ENCODE measurements at regions not wholly inside any gene's neighbourhood (a gene's known extent, or its start where the extent isn't known, plus 50 kb on each side); places are given as distances from the start of the nearest gene placed in this dataset.
A peak's percentile ranks its signal among the peaks of the same experiment; 100 is the strongest.

DNA sequence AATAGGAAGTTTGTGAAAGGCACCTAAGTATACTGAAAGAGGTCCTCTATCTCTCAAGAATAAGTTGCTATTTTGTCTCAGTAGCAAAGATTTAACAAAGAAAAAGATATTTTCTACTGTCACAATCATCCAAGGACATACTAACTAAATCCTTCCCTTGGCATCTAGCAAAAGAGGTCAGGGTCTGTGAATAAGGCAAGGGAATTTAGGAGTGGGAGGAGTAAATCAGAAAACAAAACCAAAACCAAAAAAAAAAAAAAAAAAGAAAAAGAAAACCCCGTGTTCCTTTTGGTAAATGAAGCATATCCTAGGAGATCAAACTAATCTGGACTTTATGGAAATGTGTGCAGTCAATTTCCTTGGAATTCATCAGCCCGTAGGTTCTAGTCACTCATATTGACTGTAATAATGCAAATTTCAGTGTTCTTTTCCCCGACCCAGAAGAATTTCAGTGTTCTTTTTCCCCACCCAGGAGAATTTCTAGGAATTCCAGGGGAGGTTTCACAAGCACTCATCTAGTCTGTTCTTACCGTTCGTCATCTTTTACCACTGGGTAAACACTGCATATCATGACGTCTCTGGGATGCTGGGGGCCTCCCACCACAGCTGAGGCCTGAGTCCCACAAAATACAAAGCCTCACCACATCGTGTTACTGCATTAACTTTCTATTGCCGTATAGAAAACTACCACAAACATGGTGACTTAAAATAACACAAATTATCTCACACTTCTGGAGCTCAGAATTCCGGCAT lies 113.8 kb upstream of the CCDC54 start:
- Histone ChIP-seq H3K9ac (ENCODE audit: low read depth, low read length, poor library complexity, severe bottlenecking) (no peak overlapping the region), H3K4me1 (ENCODE audit: insufficient read depth, low read length, poor library complexity, severe bottlenecking) (no peaks in the 10 kb centered on the region), H3K9me2 (replicated peaks; ENCODE audit: low read depth, low read length) (no peaks in the 10 kb centered on the region), H3K4me2 (ENCODE audit: low read depth, low read length, poor library complexity, severe bottlenecking) (no peak overlapping the region), H3K9me3 (ENCODE audit: insufficient read depth, low read depth, low read length) (no peaks in the 10 kb centered on the region), H2AFZ (ENCODE audit: low read length) (no peak overlapping the region), H3F3A (ENCODE audit: low read depth) (no peaks in the 10 kb centered on the region), H3K36me3 (ENCODE audit: insufficient read depth, low read length) (no peaks in the 10 kb centered on the region), H3K4me3 (ENCODE audit: low read length, poor library complexity, severe bottlenecking) (no peak overlapping the region), H4K20me1 (ENCODE audit: insufficient read depth, low read length, poor library complexity, severe bottlenecking) (no peaks in the 10 kb centered on the region), H3K79me2 (ENCODE audit: insufficient read depth, low read length) (no peaks in the 10 kb centered on the region), H3K27me3 (ENCODE audit: insufficient read depth, low read length, poor library complexity, severe bottlenecking) (no peaks in the 10 kb centered on the region)
- TF ChIP-seq, protein P1, sequence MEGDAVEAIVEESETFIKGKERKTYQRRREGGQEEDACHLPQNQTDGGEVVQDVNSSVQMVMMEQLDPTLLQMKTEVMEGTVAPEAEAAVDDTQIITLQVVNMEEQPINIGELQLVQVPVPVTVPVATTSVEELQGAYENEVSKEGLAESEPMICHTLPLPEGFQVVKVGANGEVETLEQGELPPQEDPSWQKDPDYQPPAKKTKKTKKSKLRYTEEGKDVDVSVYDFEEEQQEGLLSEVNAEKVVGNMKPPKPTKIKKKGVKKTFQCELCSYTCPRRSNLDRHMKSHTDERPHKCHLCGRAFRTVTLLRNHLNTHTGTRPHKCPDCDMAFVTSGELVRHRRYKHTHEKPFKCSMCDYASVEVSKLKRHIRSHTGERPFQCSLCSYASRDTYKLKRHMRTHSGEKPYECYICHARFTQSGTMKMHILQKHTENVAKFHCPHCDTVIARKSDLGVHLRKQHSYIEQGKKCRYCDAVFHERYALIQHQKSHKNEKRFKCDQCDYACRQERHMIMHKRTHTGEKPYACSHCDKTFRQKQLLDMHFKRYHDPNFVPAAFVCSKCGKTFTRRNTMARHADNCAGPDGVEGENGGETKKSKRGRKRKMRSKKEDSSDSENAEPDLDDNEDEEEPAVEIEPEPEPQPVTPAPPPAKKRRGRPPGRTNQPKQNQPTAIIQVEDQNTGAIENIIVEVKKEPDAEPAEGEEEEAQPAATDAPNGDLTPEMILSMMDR (conservative IDR thresholded peaks at IDR 0.05; ENCODE audit: low read length), result no peak
- TF ChIP-seq EZH2phosphoT487 (IDR thresholded peaks at IDR 0.05; ENCODE audit: borderline replicate concordance), result no peak

DNA sequence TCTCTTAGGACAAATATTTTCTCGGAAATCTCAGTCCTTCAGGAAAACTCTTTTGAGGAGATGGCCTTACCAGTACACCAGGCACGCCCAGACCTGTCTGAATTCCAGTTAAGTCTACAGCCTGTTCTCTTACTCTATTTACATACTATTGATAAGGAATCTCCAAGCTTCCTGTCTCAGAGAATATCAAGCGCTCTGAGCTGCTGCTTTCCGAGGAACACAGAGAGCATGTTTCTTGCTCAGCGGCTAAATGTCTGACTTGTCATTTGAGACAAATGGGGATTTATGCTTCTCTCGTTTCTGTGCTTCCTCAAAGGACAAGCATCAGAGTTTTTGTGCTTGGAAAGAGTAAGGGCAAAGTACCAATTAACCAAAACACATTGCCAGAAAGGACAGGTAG lies 112.4 kb upstream of the CCDC54 start:
- Histone ChIP-seq H3K36me3 (ENCODE audit: insufficient read depth, low read length) (no peaks in the 10 kb centered on the region), H3K9me3 (ENCODE audit: insufficient read depth, low read depth, low read length) (no peaks in the 10 kb centered on the region), H2AFZ (ENCODE audit: low read length) (0 out of 2 replicates have a peak overlapping the region, but pooled peaks have one; percentile 20), H3K4me3 (ENCODE audit: low read length, poor library complexity, severe bottlenecking) (no peak overlapping the region), H3K4me1 (ENCODE audit: insufficient read depth, low read length, poor library complexity, severe bottlenecking) (peaks cover 5% of the 10 kb centered on the region), H3K27me3 (ENCODE audit: insufficient read depth, low read length, poor library complexity, severe bottlenecking) (no peaks in the 10 kb centered on the region), H3K79me2 (ENCODE audit: insufficient read depth, low read length) (no peaks in the 10 kb centered on the region), H3K9ac (ENCODE audit: low read depth, low read length, poor library complexity, severe bottlenecking) (no peak overlapping the region), H3K9me2 (replicated peaks; ENCODE audit: low read depth, low read length) (no peaks in the 10 kb centered on the region), H3F3A (ENCODE audit: low read depth) (no peaks in the 10 kb centered on the region), H3K4me2 (ENCODE audit: low read depth, low read length, poor library complexity, severe bottlenecking) (no peak overlapping the region), H4K20me1 (ENCODE audit: insufficient read depth, low read length, poor library complexity, severe bottlenecking) (no peaks in the 10 kb centered on the region)
- no peak for TF ChIP-seq EZH2phosphoT487 (IDR thresholded peaks at IDR 0.05; ENCODE audit: borderline replicate concordance)
- TF ChIP-seq, protein P1 (conservative IDR thresholded peaks at IDR 0.05; ENCODE audit: low read length), result no peak

DNA sequence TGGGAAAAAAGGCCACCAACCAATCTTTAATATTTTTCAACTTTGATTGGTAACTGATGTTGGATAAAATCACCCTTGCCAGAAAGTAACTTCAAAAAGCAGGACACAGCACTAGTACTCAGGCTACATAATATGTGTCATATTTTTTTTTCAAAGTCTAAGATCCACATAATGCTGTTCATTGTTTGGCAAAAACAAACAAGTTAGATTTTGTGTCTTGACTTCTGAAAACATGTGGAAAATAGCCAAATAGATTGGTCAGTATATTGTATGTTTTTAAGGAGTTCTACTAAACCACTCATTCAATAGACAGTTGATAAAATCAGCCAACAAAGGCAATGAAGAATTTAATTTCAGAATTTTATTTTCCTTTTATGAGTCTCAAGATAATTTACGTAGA lies 111.7 kb upstream of the CCDC54 start:
- Histone ChIP-seq H3K9me2 (replicated peaks; ENCODE audit: low read depth, low read length) (no peaks in the 10 kb centered on the region), H3K27me3 (ENCODE audit: insufficient read depth, low read length, poor library complexity, severe bottlenecking) (no peaks in the 10 kb centered on the region), H3K79me2 (ENCODE audit: insufficient read depth, low read length) (no peaks in the 10 kb centered on the region), H3K9ac (ENCODE audit: low read depth, low read length, poor library complexity, severe bottlenecking) (no peak overlapping the region), H3K4me1 (ENCODE audit: insufficient read depth, low read length, poor library complexity, severe bottlenecking) (peaks cover 5% of the 10 kb centered on the region), H3K9me3 (ENCODE audit: insufficient read depth, low read depth, low read length) (no peaks in the 10 kb centered on the region), H3F3A (ENCODE audit: low read depth) (no peaks in the 10 kb centered on the region), H4K20me1 (ENCODE audit: insufficient read depth, low read length, poor library complexity, severe bottlenecking) (no peaks in the 10 kb centered on the region), H2AFZ (ENCODE audit: low read length) (peak overlapping the region; percentile 20; the same call in 1 of the 2 replicates), H3K4me2 (ENCODE audit: low read depth, low read length, poor library complexity, severe bottlenecking) (no peak overlapping the region), H3K4me3 (ENCODE audit: low read length, poor library complexity, severe bottlenecking) (no peak overlapping the region), H3K36me3 (ENCODE audit: insufficient read depth, low read length) (no peaks in the 10 kb centered on the region)
- TF ChIP-seq, protein P1 (conservative IDR thresholded peaks at IDR 0.05; ENCODE audit: low read length), result no peak
- no peak for TF ChIP-seq EZH2phosphoT487 (IDR thresholded peaks at IDR 0.05; ENCODE audit: borderline replicate concordance)
